HL-60 (cell line): ENCODE measurements at regions not wholly inside any gene's neighbourhood (a gene's known extent, or its start where the extent isn't known, plus 50 kb on each side); places are given as distances from the start of the nearest gene placed in this dataset.

Source experiments
- CTCF ChIP-seq: IDR thresholded peaks from one replicate; pipeline ENCODE4 v1.5.1; 2011; ENCODE audit warnings: low read length, control low read depth, inconsistent platforms; ENCODE audit not compliant: insufficient read depth
- GABPA ChIP-seq: IDR thresholded peaks from 2 replicates; pipeline ENCODE4 v1.6.1; 2012; ENCODE audit warnings: low read depth
- POLR2AphosphoS5 ChIP-seq: IDR thresholded peaks from 2 replicates; pipeline ENCODE4 v1.6.1; 2012; ENCODE audit warnings: low read depth
- SPI1 ChIP-seq: IDR thresholded peaks from 2 replicates; pipeline ENCODE4 v1.6.1; 2012; ENCODE audit warnings: low read depth, mild to moderate bottlenecking, borderline replicate concordance
- TF ChIP-seq, protein P1 (sequence below): IDR thresholded peaks from 2 replicates; pipeline ENCODE4 v1.6.1; 2012; ENCODE audit warnings: low read depth; ENCODE audit not compliant: insufficient replicate concordance

GRCh38 chr16:49165025-49165424 is 116.6 kb downstream of the CBLN1 start:
- TF ChIP-seq POLR2AphosphoS5 (no peak), CTCF (no peak), GABPA (no peak), SPI1 (no peak)
- TF ChIP-seq, protein P1, sequence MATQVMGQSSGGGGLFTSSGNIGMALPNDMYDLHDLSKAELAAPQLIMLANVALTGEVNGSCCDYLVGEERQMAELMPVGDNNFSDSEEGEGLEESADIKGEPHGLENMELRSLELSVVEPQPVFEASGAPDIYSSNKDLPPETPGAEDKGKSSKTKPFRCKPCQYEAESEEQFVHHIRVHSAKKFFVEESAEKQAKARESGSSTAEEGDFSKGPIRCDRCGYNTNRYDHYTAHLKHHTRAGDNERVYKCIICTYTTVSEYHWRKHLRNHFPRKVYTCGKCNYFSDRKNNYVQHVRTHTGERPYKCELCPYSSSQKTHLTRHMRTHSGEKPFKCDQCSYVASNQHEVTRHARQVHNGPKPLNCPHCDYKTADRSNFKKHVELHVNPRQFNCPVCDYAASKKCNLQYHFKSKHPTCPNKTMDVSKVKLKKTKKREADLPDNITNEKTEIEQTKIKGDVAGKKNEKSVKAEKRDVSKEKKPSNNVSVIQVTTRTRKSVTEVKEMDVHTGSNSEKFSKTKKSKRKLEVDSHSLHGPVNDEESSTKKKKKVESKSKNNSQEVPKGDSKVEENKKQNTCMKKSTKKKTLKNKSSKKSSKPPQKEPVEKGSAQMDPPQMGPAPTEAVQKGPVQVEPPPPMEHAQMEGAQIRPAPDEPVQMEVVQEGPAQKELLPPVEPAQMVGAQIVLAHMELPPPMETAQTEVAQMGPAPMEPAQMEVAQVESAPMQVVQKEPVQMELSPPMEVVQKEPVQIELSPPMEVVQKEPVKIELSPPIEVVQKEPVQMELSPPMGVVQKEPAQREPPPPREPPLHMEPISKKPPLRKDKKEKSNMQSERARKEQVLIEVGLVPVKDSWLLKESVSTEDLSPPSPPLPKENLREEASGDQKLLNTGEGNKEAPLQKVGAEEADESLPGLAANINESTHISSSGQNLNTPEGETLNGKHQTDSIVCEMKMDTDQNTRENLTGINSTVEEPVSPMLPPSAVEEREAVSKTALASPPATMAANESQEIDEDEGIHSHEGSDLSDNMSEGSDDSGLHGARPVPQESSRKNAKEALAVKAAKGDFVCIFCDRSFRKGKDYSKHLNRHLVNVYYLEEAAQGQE: no peak
